IMR-90 (cell line): ENCODE measurements at regions not wholly inside any gene's neighbourhood (a gene's known extent, or its start where the extent isn't known, plus 50 kb on each side); places are given as distances from the start of the nearest gene placed in this dataset.

Source experiments
- ATAC-seq: fragments of 200-7000 bp; cut with Tn5 transposase; 2 replicates; pipeline ENCODE4 v1.9.1; 2020; ENCODE audit warnings: low read depth, mild to moderate bottlenecking, moderate library complexity
- BruUV-seq: library from RNA; stranded (reverse); fragments of 400-500 nt; replicated peaks from 2 replicates; lab custom pipeline; 2021; lab: Mats Ljungman, UMichigan
- CTCF ChIA-PET: fragments of 300-600 bp; formaldehyde crosslinking; extraction: SDS; loops from one replicate; lab custom pipeline; 2021; ENCODE audit warnings: antibody characterized with exemption; lab: Yijun Ruan, JAX
- POLR2A ChIA-PET: fragments of 300-600 bp; sonication (Branson Sonifier 250); formaldehyde crosslinking; loops from one replicate; lab custom pipeline; 2022; ENCODE audit warnings: antibody characterized with exemption; ENCODE audit not compliant: unreplicated experiment; lab: Charles Lee
- DNase-seq: peaks from one replicate; pipeline ENCODE4 v3.0.0; 2013
- H2AFZ ChIP-seq: replicated peaks from 2 replicates; pipeline ENCODE3; 2013; ENCODE audit warnings: low read length, mild to moderate bottlenecking; ENCODE audit not compliant: poor library complexity
- H2AK5ac ChIP-seq: 2 replicates; pipeline ENCODE4 v1.6.1; 2013; ENCODE audit warnings: low read depth, low read length, inconsistent platforms
- H2AK9ac ChIP-seq: replicated peaks from 2 replicates; pipeline ENCODE3; 2013; ENCODE audit warnings: mild to moderate bottlenecking, low read depth, low read length, moderate library complexity; ENCODE audit not compliant: poor library complexity
- H2BK120ac ChIP-seq: 2 replicates; pipeline ENCODE4 v1.6.1; 2013; ENCODE audit warnings: low read depth, low read length, inconsistent platforms
- H2BK15ac ChIP-seq: 3 replicates; pipeline ENCODE4 v1.6.1; 2013; ENCODE audit warnings: low read depth, low read length, inconsistent platforms
- H2BK20ac ChIP-seq: 2 replicates; pipeline ENCODE4 v1.6.1; 2013; ENCODE audit warnings: low read depth, mild to moderate bottlenecking, inconsistent platforms, low read length, moderate library complexity
- H2BK5ac ChIP-seq: 2 replicates; pipeline ENCODE4 v1.6.1; 2013; ENCODE audit warnings: mild to moderate bottlenecking, low read depth, low read length, inconsistent platforms; ENCODE audit not compliant: poor library complexity, severe bottlenecking
- H3K14ac ChIP-seq: replicated peaks from 2 replicates; pipeline ENCODE4 v1.6.1; 2013; ENCODE audit warnings: low read depth, low read length, inconsistent platforms
- H3K18ac ChIP-seq: 2 replicates; pipeline ENCODE4 v1.6.1; 2013; ENCODE audit warnings: low read depth, low read length, control low read depth
- H3K23ac ChIP-seq: 2 replicates; pipeline ENCODE4 v1.6.1; 2013; ENCODE audit warnings: low read depth, low read length, inconsistent platforms
- H3K27ac ChIP-seq: 2 replicates; pipeline ENCODE4 v1.5.1; 2013; ENCODE audit warnings: mild to moderate bottlenecking, control low read depth, low read length; ENCODE audit not compliant: insufficient read depth
- H3K27me3 ChIP-seq: 2 replicates; pipeline ENCODE4 v1.6.1; 2013; ENCODE audit warnings: low read length; ENCODE audit not compliant: control insufficient read depth, insufficient read depth
- H3K36me3 ChIP-seq: 2 replicates; pipeline ENCODE4 v1.6.1; 2013; ENCODE audit warnings: low read length, mixed read lengths; ENCODE audit not compliant: control insufficient read depth, insufficient read depth
- H3K4ac ChIP-seq: 2 replicates; pipeline ENCODE4 v1.6.1; 2013; ENCODE audit warnings: low read depth, low read length, inconsistent platforms
- H3K4me1 ChIP-seq: 2 replicates; pipeline ENCODE4 v1.6.1; 2013; ENCODE audit warnings: low read length, mixed read lengths; ENCODE audit not compliant: control insufficient read depth, insufficient read depth
- H3K4me2 ChIP-seq: 2 replicates; pipeline ENCODE4 v1.6.1; 2013; ENCODE audit warnings: low read depth, mild to moderate bottlenecking, control low read depth, low read length, moderate library complexity
- H3K4me3 ChIP-seq: 2 replicates; pipeline ENCODE4 v1.5.1; 2013; ENCODE audit warnings: low read depth, mild to moderate bottlenecking, control low read depth, low read length, moderate library complexity; ENCODE audit not compliant: insufficient read depth
- H3K56ac ChIP-seq: 2 replicates; pipeline ENCODE4 v1.6.1; 2013; ENCODE audit warnings: low read length, inconsistent platforms; ENCODE audit not compliant: insufficient read depth; ENCODE audit errors: extremely low read depth
- H3K79me1 ChIP-seq, 2 experiments: 2 replicates each; pipeline ENCODE4 v1.6.1; 2013; ENCODE audit warnings: low read length in 2 of 2, inconsistent platforms in 1 of 2, low read depth in 1 of 2
- H3K9ac ChIP-seq: 2 replicates; pipeline ENCODE4 v1.6.1; 2013; ENCODE audit warnings: low read depth, low read length, control low read depth
- H3K9me1 ChIP-seq: 2 replicates; pipeline ENCODE4 v1.6.1; 2013; ENCODE audit warnings: low read length, inconsistent platforms; ENCODE audit not compliant: insufficient read depth
- H3K9me3 ChIP-seq: 2 replicates; pipeline ENCODE4 v1.6.1; 2013; ENCODE audit warnings: low read length; ENCODE audit not compliant: control insufficient read depth, insufficient read depth
- H4K20me1 ChIP-seq: 2 replicates; pipeline ENCODE4 v1.6.1; 2013; ENCODE audit warnings: low read length, inconsistent platforms; ENCODE audit not compliant: insufficient read depth
- H4K5ac ChIP-seq: 2 replicates; pipeline ENCODE4 v1.6.1; 2013; ENCODE audit warnings: mild to moderate bottlenecking, low read depth, low read length, control low read depth
- H4K8ac ChIP-seq, 2 experiments: 2 replicates each; pipeline ENCODE4 v1.6.1; 2013; ENCODE audit warnings: low read depth in 2 of 2, low read length in 2 of 2, control low read depth in 1 of 2, inconsistent platforms in 1 of 2
- H4K91ac ChIP-seq: 2 replicates; pipeline ENCODE4 v1.6.1; 2013; ENCODE audit warnings: low read depth, low read length, inconsistent platforms; ENCODE audit not compliant: insufficient read depth
- CEBPB ChIP-seq: IDR thresholded peaks from 2 replicates; pipeline ENCODE4 v1.6.1; 2012; ENCODE audit warnings: low read depth, low read length, improper control_type of control experiment
- CHD1 ChIP-seq: IDR thresholded peaks from 2 replicates; pipeline ENCODE4 v1.6.1; 2012; ENCODE audit warnings: low read depth, low read length, improper control_type of control experiment
- POLR2A ChIP-seq: IDR thresholded peaks from 2 replicates; pipeline ENCODE4 v1.6.1; 2012; ENCODE audit warnings: mild to moderate bottlenecking, low read depth, low read length
- RAD21 ChIP-seq: IDR thresholded peaks from 2 replicates; pipeline ENCODE4 v1.6.1; 2012; ENCODE audit warnings: low read length, improper control_type of control experiment
- RCOR1 ChIP-seq: IDR thresholded peaks from 2 replicates; pipeline ENCODE4 v1.6.1; 2012; ENCODE audit warnings: mild to moderate bottlenecking, low read length, improper control_type of control experiment; ENCODE audit not compliant: insufficient replicate concordance
- RFX5 ChIP-seq: IDR thresholded peaks from 2 replicates; pipeline ENCODE4 v1.8.0; 2012; ENCODE audit warnings: low read depth, mild to moderate bottlenecking, low read length, moderate library complexity
- SMC3 ChIP-seq: fragments of 150-350 bp; IDR thresholded peaks from 2 replicates; pipeline ENCODE4 v1.6.1; 2016; ENCODE audit warnings: low read depth, mild to moderate bottlenecking, antibody characterized with exemption, low read length, moderate library complexity
- WGBS, 2 experiments: methylation state at CpG; one replicate each; pipeline versions ENCODE4 v1.1.5 to v1.1.7; 2013; ENCODE audit warnings: missing lambda C conversion rate in 2 of 2; ENCODE audit not compliant: insufficient read length in 1 of 2; ENCODE audit errors: extremely low coverage in 2 of 2; 5-methylcytosine and 5-hydroxymethylcytosine counted together
- dilution Hi-C: fragments of 300-500 bp; cut with HindIII; formaldehyde crosslinking; loops from one replicate; pipeline ENCODE4 v1.14.3; 2018; ENCODE audit warnings: low sequenced_read_pairs; ENCODE audit not compliant: unreplicated experiment
- in situ Hi-C: fragments of 300-500 bp; cut with MboI; formaldehyde crosslinking; loops from 3 replicates; pipeline ENCODE4 v1.14.3; 2019; ENCODE audit warnings: low sequenced_read_pairs, inconsistent platforms, mixed read lengths
- intact Hi-C: fragments of 100-400 bp; cut with micrococcal nuclease; formaldehyde crosslinking; loops from 2 replicates; pipeline ENCODE4 v1.10.0; 2022
- TF ChIP-seq, protein P1 (sequence below): fragments of 150-350 bp; IDR thresholded peaks from 2 replicates; pipeline ENCODE4 v1.6.1; 2016; ENCODE audit warnings: low read depth, mild to moderate bottlenecking, low read length, moderate library complexity, borderline replicate concordance

- Histone ChIP-seq H3K4ac (no peak overlapping the region), H3K9ac (no peak overlapping the region), H3K9me1 (no peaks in the 10 kb centered on the region), H2AFZ (no peak overlapping the region), H3K14ac (no peak overlapping the region), H3K79me1 (no peaks in the 10 kb centered on the region), H3K56ac (no peak overlapping the region), H4K20me1 (no peaks in the 10 kb centered on the region), H3K23ac (no peak overlapping the region), H3K27ac (no peak overlapping the region), H4K5ac (no peak overlapping the region), H3K4me3 (no peak overlapping the region), H3K9me3 (no peaks in the 10 kb centered on the region), H2BK15ac (no peak overlapping the region), H3K4me1 (no peaks in the 10 kb centered on the region), H2AK9ac (no peak overlapping the region), H4K91ac (no peak overlapping the region), H2BK120ac (no peak overlapping the region), H4K8ac (no peak overlapping the region), H3K36me3 (no peaks in the 10 kb centered on the region), H3K27me3 (no peaks in the 10 kb centered on the region), H2BK20ac (no peak overlapping the region), H2AK5ac (no peak overlapping the region), H3K18ac (no peak overlapping the region), H2BK5ac (no peak overlapping the region), H3K4me2 (no peak overlapping the region)
- ChIA-PET POLR2A (no interaction called here), CTCF (no interaction called here)
- dilution Hi-C loops (no loop called here), intact Hi-C loops (no loop called here), in situ Hi-C loops (no loop called here)
- ATAC-seq (no peak), DNase-seq (no peak)
- no TSS peak for BruUV-seq
- WGBS, 2 experiments: no CpG with 5 or more reads among the region's 1 CpG
- TF ChIP-seq SMC3: no peak
- no peak for TF ChIP-seq POLR2A
- TF ChIP-seq RAD21: no peak
- TF ChIP-seq, protein P1, sequence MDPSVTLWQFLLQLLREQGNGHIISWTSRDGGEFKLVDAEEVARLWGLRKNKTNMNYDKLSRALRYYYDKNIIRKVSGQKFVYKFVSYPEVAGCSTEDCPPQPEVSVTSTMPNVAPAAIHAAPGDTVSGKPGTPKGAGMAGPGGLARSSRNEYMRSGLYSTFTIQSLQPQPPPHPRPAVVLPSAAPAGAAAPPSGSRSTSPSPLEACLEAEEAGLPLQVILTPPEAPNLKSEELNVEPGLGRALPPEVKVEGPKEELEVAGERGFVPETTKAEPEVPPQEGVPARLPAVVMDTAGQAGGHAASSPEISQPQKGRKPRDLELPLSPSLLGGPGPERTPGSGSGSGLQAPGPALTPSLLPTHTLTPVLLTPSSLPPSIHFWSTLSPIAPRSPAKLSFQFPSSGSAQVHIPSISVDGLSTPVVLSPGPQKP: no peak
- TF ChIP-seq CHD1: no peak
- TF ChIP-seq RFX5: no peak
- TF ChIP-seq CEBPB: no peak
- TF ChIP-seq RCOR1: no peak
Measured at GRCh38 chr1:187862506-187862905, 1033.8 kb downstream of the PLA2G4A start.
